VCaP (cell line): ENCODE measurements at regions not wholly inside any gene's neighbourhood (a gene's known extent, or its start where the extent isn't known, plus 50 kb on each side); places are given as distances from the start of the nearest gene placed in this dataset.

Source experiments
- H3K27ac ChIP-seq: fragments of 450-650 bp; 2 replicates; pipeline ENCODE4 v1.5.1; 2017
- CTCF ChIP-seq: fragments of 450-650 bp; conservative IDR thresholded peaks from 2 replicates; pipeline ENCODE4 v1.5.1; 2017; ENCODE audit warnings: mild to moderate bottlenecking, moderate library complexity

DNA sequence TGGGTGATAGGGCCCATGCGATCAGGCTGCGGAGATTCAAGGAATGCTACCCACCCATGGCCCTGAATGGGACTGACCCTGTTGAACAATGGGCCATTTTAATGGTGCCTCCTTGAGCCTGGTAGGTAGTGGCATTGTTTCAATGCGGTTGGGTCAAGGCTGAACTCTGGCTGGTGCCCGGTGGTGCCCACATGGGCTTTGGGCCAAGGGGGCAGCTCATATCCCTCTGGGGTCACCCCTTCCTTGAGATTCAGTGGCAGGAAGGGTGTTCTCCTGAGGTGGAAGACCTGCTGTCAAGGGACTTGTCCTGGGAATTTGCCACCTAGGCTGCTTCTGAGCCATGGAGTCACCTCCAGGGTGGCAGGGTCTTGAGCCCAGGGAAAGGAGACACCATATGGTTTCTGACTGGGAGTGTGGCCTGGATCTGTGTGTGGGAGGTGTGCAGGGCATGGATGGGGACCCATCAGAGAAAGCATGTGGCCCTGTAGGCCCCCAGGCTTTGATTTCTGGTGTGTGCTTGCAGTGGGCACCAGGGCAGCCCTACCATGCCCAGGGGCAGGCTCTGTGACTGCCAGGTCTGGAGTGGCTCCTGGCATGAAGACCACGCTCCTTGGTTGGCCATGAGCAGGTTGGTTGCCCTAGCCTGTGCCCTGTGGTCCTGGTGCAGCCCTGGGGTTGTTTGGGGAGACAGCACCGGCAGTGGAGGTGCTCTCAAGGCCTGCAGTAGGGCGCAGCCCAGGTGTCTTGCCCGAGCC, 199.9 kb downstream of the UBE3A start:
- no peak for TF ChIP-seq CTCF
- H3K27ac ChIP-seq, result no peak overlapping the region

- no peak overlapping the region for H3K27ac ChIP-seq
- no peak for TF ChIP-seq CTCF
These were observed 199.1 kb downstream of the UBE3A start for GRCh38 chr15:25239471-25240345.

GRCh38 chr15:25240461-25241021, 198.3 kb downstream of the UBE3A start:
- TF ChIP-seq CTCF, result no peak
- H3K27ac ChIP-seq, result no peak overlapping the region

GRCh38 chr15:25241241-25241801, 197.5 kb downstream of the UBE3A start:
- H3K27ac ChIP-seq, result no peak overlapping the region
- no peak for TF ChIP-seq CTCF

DNA sequence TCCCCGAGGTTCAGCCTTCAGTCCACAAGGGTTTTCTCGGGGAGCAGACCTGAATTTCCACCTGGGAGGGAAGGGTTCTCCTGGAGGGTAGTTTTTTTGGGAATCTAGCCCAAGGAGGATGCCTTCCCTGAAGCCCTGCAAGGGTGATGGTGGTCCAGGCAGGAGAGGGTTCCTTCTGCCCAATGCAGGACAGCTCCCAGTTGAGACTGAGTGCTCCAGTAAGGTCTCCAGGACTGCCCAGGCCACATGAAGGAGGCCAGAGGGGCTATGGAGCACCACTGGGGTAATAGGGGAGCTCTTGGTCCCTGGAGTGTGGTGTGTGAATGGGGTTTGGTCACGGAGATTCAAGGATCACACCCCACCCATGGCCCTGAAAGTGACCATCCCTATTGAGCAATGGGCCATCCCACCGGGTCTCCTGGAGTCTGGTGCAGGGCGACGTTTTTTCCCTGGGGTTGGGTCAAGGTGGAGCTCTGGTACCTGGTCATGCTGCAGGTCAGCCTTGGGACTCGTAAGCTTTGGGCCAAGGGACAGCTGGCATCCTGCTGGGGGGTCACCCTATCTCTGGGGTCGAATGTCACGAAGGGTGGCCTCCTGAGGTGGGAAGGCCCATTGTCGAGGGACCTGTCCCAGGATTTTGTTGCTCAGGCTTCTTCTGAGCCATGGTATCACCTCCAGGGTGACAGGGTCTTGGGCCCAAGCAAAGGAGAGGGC, 196.5 kb downstream of the UBE3A start:
- TF ChIP-seq CTCF, result no peak

DNA sequence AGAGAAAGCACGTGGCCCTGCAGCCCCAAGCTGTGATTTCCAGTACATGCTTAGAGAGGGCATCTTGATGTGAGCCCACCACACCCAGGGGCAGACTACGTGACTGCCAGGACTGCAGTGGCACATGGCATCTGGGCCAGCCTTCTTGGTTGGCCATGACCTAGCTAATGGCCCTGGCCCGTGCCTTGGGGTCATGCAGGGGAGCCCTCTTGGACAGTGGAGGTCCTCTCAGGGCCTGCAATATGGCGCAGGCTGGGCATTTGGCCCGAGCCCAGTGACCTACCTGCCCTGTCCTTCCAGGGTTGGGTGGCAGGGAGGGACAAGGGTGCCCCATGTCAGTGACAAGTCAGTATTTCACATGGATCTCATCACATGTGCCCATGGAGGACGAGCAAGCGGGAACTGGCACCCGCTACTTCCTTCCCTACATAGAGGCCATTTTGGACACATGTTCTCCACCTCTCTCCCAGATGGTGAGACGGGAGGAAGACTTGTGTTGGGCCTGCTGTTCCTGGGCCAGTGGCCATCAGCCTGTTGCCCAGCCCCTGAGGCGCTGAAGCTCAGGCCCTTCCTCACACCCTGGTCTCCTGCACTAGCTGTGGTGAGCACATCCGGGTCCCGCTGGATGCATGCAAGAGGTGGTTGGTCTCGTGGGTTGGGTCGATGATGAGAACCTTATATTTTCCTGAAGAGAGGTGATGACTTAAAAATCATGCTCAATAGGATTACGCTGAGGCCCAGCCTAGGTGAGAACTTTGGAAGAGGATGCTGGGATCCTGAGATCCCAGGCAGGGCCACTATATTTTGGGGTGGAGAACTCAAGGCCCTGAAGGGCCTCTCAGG, 195.6 kb downstream of the UBE3A start:
- H3K27ac ChIP-seq, result no peak overlapping the region

More for the DNA sequence above, 196.5 kb downstream of the UBE3A start:
- no peak overlapping the region for H3K27ac ChIP-seq

More for the DNA sequence above, 195.6 kb downstream of the UBE3A start:
- no peak for TF ChIP-seq CTCF
